ENCODE measurements at regions not wholly inside any gene's neighbourhood (a gene's known extent, or its start where the extent isn't known, plus 50 kb on each side); places are given as distances from the start of the nearest gene placed in this dataset.

- Histone ChIP-seq H3K36me3 (ENCODE audit: control insufficient read depth in 3 of 3, insufficient read depth in 3 of 3, low read length in 3 of 3) (no peaks in the 10 kb centered on the region), H3K27me3 (ENCODE audit: control insufficient read depth in 3 of 3, insufficient read depth in 3 of 3, low read length in 3 of 3) (no peaks in the 10 kb centered on the region), H3K27ac (ENCODE audit: low read depth, low read length) (no peak overlapping the region), H3K4me1 (ENCODE audit: control insufficient read depth in 3 of 3, insufficient read depth in 3 of 3, low read length in 3 of 3) (no peaks in the 10 kb centered on the region), H3K4me3 (ENCODE audit: low read length in 3 of 3) (no peak overlapping the region), H3K9ac (ENCODE audit: low read depth in 1 of 3, low read length in 3 of 3) (no peak overlapping the region), H3K9me3 (ENCODE audit: control insufficient read depth in 3 of 3, low read length in 3 of 3) (peaks cover 0 to 2% (median 2%) of the 10 kb centered on the region in 3 donors)
Observed at GRCh38 chr4:29014555-29014954, 1705.6 kb upstream of the PCDH7 start.

- Histone ChIP-seq H3K9ac (ENCODE audit: low read depth in 1 of 3, low read length in 3 of 3) (no peak overlapping the region), H3K27ac (ENCODE audit: low read depth, low read length) (no peak overlapping the region), H3K4me1 (ENCODE audit: control insufficient read depth in 3 of 3, insufficient read depth in 3 of 3, low read length in 3 of 3) (no peaks in the 10 kb centered on the region), H3K36me3 (ENCODE audit: control insufficient read depth in 3 of 3, insufficient read depth in 3 of 3, low read length in 3 of 3) (no peaks in the 10 kb centered on the region), H3K4me3 (ENCODE audit: low read length in 3 of 3) (no peak overlapping the region), H3K27me3 (ENCODE audit: control insufficient read depth in 3 of 3, insufficient read depth in 3 of 3, low read length in 3 of 3) (no peaks in the 10 kb centered on the region), H3K9me3 (ENCODE audit: control insufficient read depth in 3 of 3, low read length in 3 of 3) (no peaks in the 10 kb centered on the region)
Observed at GRCh38 chr4:29033703-29034102, 1686.5 kb upstream of the PCDH7 start.

GRCh38 chr4:29037501-29037900 lies 1682.7 kb upstream of the PCDH7 start:
- H3K9me3 ChIP-seq (ENCODE audit: control insufficient read depth in 3 of 3, low read length in 3 of 3) = no peaks in the 10 kb centered on the region
- no peaks in the 10 kb centered on the region for H3K27me3 ChIP-seq (ENCODE audit: control insufficient read depth in 3 of 3, insufficient read depth in 3 of 3, low read length in 3 of 3)
- H3K27ac ChIP-seq (ENCODE audit: low read depth, low read length) = no peak overlapping the region
- no peaks in the 10 kb centered on the region for H3K36me3 ChIP-seq (ENCODE audit: control insufficient read depth in 3 of 3, insufficient read depth in 3 of 3, low read length in 3 of 3)
- no peaks in the 10 kb centered on the region for H3K4me1 ChIP-seq (ENCODE audit: control insufficient read depth in 3 of 3, insufficient read depth in 3 of 3, low read length in 3 of 3)
- no peak overlapping the region for H3K9ac ChIP-seq (ENCODE audit: low read depth in 1 of 3, low read length in 3 of 3)
- no peak overlapping the region for H3K4me3 ChIP-seq (ENCODE audit: low read length in 3 of 3)

GRCh38 chr4:29043411-29043810 lies 1676.8 kb upstream of the PCDH7 start:
- no peaks in the 10 kb centered on the region for H3K9me3 ChIP-seq (ENCODE audit: control insufficient read depth in 3 of 3, low read length in 3 of 3)
- no peaks in the 10 kb centered on the region for H3K4me1 ChIP-seq (ENCODE audit: control insufficient read depth in 3 of 3, insufficient read depth in 3 of 3, low read length in 3 of 3)
- H3K9ac ChIP-seq (ENCODE audit: low read depth in 1 of 3, low read length in 3 of 3) = no peak overlapping the region
- no peak overlapping the region for H3K4me3 ChIP-seq (ENCODE audit: low read length in 3 of 3)
- no peaks in the 10 kb centered on the region for H3K27me3 ChIP-seq (ENCODE audit: control insufficient read depth in 3 of 3, insufficient read depth in 3 of 3, low read length in 3 of 3)
- H3K36me3 ChIP-seq (ENCODE audit: control insufficient read depth in 3 of 3, insufficient read depth in 3 of 3, low read length in 3 of 3) = no peaks in the 10 kb centered on the region
- H3K27ac ChIP-seq (ENCODE audit: low read depth, low read length) = no peak overlapping the region

GRCh38 chr4:29046186-29046585 lies 1674.0 kb upstream of the PCDH7 start:
- H3K27ac ChIP-seq (ENCODE audit: low read depth, low read length) = no peak overlapping the region
- no peaks in the 10 kb centered on the region for H3K4me1 ChIP-seq (ENCODE audit: control insufficient read depth in 3 of 3, insufficient read depth in 3 of 3, low read length in 3 of 3)
- H3K27me3 ChIP-seq (ENCODE audit: control insufficient read depth in 3 of 3, insufficient read depth in 3 of 3, low read length in 3 of 3) = no peaks in the 10 kb centered on the region
- no peak overlapping the region for H3K9ac ChIP-seq (ENCODE audit: low read depth in 1 of 3, low read length in 3 of 3)
- no peaks in the 10 kb centered on the region for H3K9me3 ChIP-seq (ENCODE audit: control insufficient read depth in 3 of 3, low read length in 3 of 3)
- H3K36me3 ChIP-seq (ENCODE audit: control insufficient read depth in 3 of 3, insufficient read depth in 3 of 3, low read length in 3 of 3) = no peaks in the 10 kb centered on the region
- no peak overlapping the region for H3K4me3 ChIP-seq (ENCODE audit: low read length in 3 of 3)

GRCh38 chr4:29046781-29047180 lies 1673.4 kb upstream of the PCDH7 start:
- H3K4me1 ChIP-seq (ENCODE audit: control insufficient read depth in 3 of 3, insufficient read depth in 3 of 3, low read length in 3 of 3) = no peaks in the 10 kb centered on the region
- H3K9me3 ChIP-seq (ENCODE audit: control insufficient read depth in 3 of 3, low read length in 3 of 3) = no peaks in the 10 kb centered on the region
- no peak overlapping the region for H3K27ac ChIP-seq (ENCODE audit: low read depth, low read length)
- H3K9ac ChIP-seq (ENCODE audit: low read depth in 1 of 3, low read length in 3 of 3) = no peak overlapping the region
- no peaks in the 10 kb centered on the region for H3K36me3 ChIP-seq (ENCODE audit: control insufficient read depth in 3 of 3, insufficient read depth in 3 of 3, low read length in 3 of 3)
- no peak overlapping the region for H3K4me3 ChIP-seq (ENCODE audit: low read length in 3 of 3)
- no peaks in the 10 kb centered on the region for H3K27me3 ChIP-seq (ENCODE audit: control insufficient read depth in 3 of 3, insufficient read depth in 3 of 3, low read length in 3 of 3)

- no peak overlapping the region for H3K4me3 ChIP-seq (ENCODE audit: low read length in 3 of 3)
- H3K4me1 ChIP-seq (ENCODE audit: control insufficient read depth in 3 of 3, insufficient read depth in 3 of 3, low read length in 3 of 3) = no peaks in the 10 kb centered on the region
- no peak overlapping the region for H3K27ac ChIP-seq (ENCODE audit: low read depth, low read length)
- no peaks in the 10 kb centered on the region for H3K36me3 ChIP-seq (ENCODE audit: control insufficient read depth in 3 of 3, insufficient read depth in 3 of 3, low read length in 3 of 3)
- H3K27me3 ChIP-seq (ENCODE audit: control insufficient read depth in 3 of 3, insufficient read depth in 3 of 3, low read length in 3 of 3) = no peaks in the 10 kb centered on the region
- no peak overlapping the region for H3K9ac ChIP-seq (ENCODE audit: low read depth in 1 of 3, low read length in 3 of 3)
- H3K9me3 ChIP-seq (ENCODE audit: control insufficient read depth in 3 of 3, low read length in 3 of 3) = no peaks in the 10 kb centered on the region
Observed at GRCh38 chr4:29047341-29048041, 1672.7 kb upstream of the PCDH7 start.

GRCh38 chr4:29051381-29051965 lies 1668.7 kb upstream of the PCDH7 start:
- H3K27me3 ChIP-seq (ENCODE audit: control insufficient read depth in 3 of 3, insufficient read depth in 3 of 3, low read length in 3 of 3) = no peaks in the 10 kb centered on the region
- H3K27ac ChIP-seq (ENCODE audit: low read depth, low read length) = no peak overlapping the region
- no peaks in the 10 kb centered on the region for H3K4me1 ChIP-seq (ENCODE audit: control insufficient read depth in 3 of 3, insufficient read depth in 3 of 3, low read length in 3 of 3)
- no peak overlapping the region for H3K4me3 ChIP-seq (ENCODE audit: low read length in 3 of 3)
- H3K9ac ChIP-seq (ENCODE audit: low read depth in 1 of 3, low read length in 3 of 3) = no peak overlapping the region
- H3K9me3 ChIP-seq (ENCODE audit: control insufficient read depth in 3 of 3, low read length in 3 of 3) = no peaks in the 10 kb centered on the region
- no peaks in the 10 kb centered on the region for H3K36me3 ChIP-seq (ENCODE audit: control insufficient read depth in 3 of 3, insufficient read depth in 3 of 3, low read length in 3 of 3)

GRCh38 chr4:29052266-29052665 lies 1667.9 kb upstream of the PCDH7 start:
- Histone ChIP-seq H3K36me3 (ENCODE audit: control insufficient read depth in 3 of 3, insufficient read depth in 3 of 3, low read length in 3 of 3) (no peaks in the 10 kb centered on the region), H3K27ac (ENCODE audit: low read depth, low read length) (no peak overlapping the region), H3K9me3 (ENCODE audit: control insufficient read depth in 3 of 3, low read length in 3 of 3) (no peaks in the 10 kb centered on the region), H3K27me3 (ENCODE audit: control insufficient read depth in 3 of 3, insufficient read depth in 3 of 3, low read length in 3 of 3) (no peaks in the 10 kb centered on the region), H3K4me3 (ENCODE audit: low read length in 3 of 3) (no peak overlapping the region), H3K9ac (ENCODE audit: low read depth in 1 of 3, low read length in 3 of 3) (no peak overlapping the region), H3K4me1 (ENCODE audit: control insufficient read depth in 3 of 3, insufficient read depth in 3 of 3, low read length in 3 of 3) (no peaks in the 10 kb centered on the region)

GRCh38 chr4:29058531-29058930 lies 1661.6 kb upstream of the PCDH7 start:
- H3K27me3 ChIP-seq (ENCODE audit: control insufficient read depth in 3 of 3, insufficient read depth in 3 of 3, low read length in 3 of 3) = no peaks in the 10 kb centered on the region
- no peaks in the 10 kb centered on the region for H3K9me3 ChIP-seq (ENCODE audit: control insufficient read depth in 3 of 3, low read length in 3 of 3)
- no peak overlapping the region for H3K9ac ChIP-seq (ENCODE audit: low read depth in 1 of 3, low read length in 3 of 3)
- no peak overlapping the region for H3K4me3 ChIP-seq (ENCODE audit: low read length in 3 of 3)
- H3K27ac ChIP-seq (ENCODE audit: low read depth, low read length) = no peak overlapping the region
- no peaks in the 10 kb centered on the region for H3K36me3 ChIP-seq (ENCODE audit: control insufficient read depth in 3 of 3, insufficient read depth in 3 of 3, low read length in 3 of 3)
- no peaks in the 10 kb centered on the region for H3K4me1 ChIP-seq (ENCODE audit: control insufficient read depth in 3 of 3, insufficient read depth in 3 of 3, low read length in 3 of 3)
